Neural cell (in vitro differentiated cells): ENCODE measurements at regions not wholly inside any gene's neighbourhood (a gene's known extent, or its start where the extent isn't known, plus 50 kb on each side); places are given as distances from the start of the nearest gene placed in this dataset.

Experiments
- H2AFZ ChIP-seq: fragments of 200-600, 300-800 bp; sonication (generic), shearing (Covaris generic); 2 replicates; pipeline ENCODE4 v1.6.0; 2014; ENCODE audit warnings: low read depth, mild to moderate bottlenecking, antibody characterized with exemption, low read length, moderate library complexity
- H3F3A ChIP-seq: fragments of 200-600 bp; shearing (Covaris generic); 2 replicates; pipeline ENCODE4 v1.6.1; 2016; ENCODE audit warnings: mild to moderate bottlenecking, moderate library complexity, mixed read lengths, antibody characterized with exemption, low read length; ENCODE audit not compliant: insufficient read depth, poor library complexity, severe bottlenecking
- H3K27ac ChIP-seq: fragments of 200-600, 300-800 bp; sonication (generic), shearing (Covaris generic); 2 replicates; pipeline ENCODE4 v1.5.1; 2014; ENCODE audit warnings: mild to moderate bottlenecking, low read length, moderate library complexity
- H3K27me3 ChIP-seq: fragments of 300-800, 200-600 bp; sonication (generic), shearing (Covaris generic); 2 replicates; pipeline ENCODE4 v1.6.0; 2014; ENCODE audit warnings: mild to moderate bottlenecking, low read depth, low read length, moderate library complexity; ENCODE audit not compliant: insufficient read depth
- H3K36me3 ChIP-seq: fragments of 300-800, 200-600 bp; sonication (generic), shearing (Covaris generic); 2 replicates; pipeline ENCODE4 v1.5.1; 2014; ENCODE audit warnings: mild to moderate bottlenecking, antibody characterized with exemption, low read length, moderate library complexity; ENCODE audit not compliant: insufficient read depth
- H3K4me2 ChIP-seq: fragments of 300-800, 200-600 bp; sonication (generic), shearing (Covaris generic); 2 replicates; pipeline ENCODE4 v1.6.0; 2014; ENCODE audit warnings: mild to moderate bottlenecking, low read length
- H3K4me3 ChIP-seq: fragments of 300-800, 200-600 bp; sonication (generic), shearing (Covaris generic); 2 replicates; pipeline ENCODE4 v1.5.1; 2014; ENCODE audit warnings: mild to moderate bottlenecking, low read length, moderate library complexity
- H3K79me2 ChIP-seq: fragments of 200-600 bp; shearing (Covaris generic); replicated peaks from 2 replicates; pipeline ENCODE4 v1.6.0; 2014; ENCODE audit warnings: mild to moderate bottlenecking, low read length, moderate library complexity; ENCODE audit not compliant: insufficient read depth
- H3K9ac ChIP-seq: fragments of 300-800, 200-600 bp; sonication (generic), shearing (Covaris generic); 2 replicates; pipeline ENCODE4 v1.6.1; 2016; ENCODE audit warnings: mild to moderate bottlenecking, low read length, mixed read lengths
- H3K9me2 ChIP-seq: fragments of 200-600 bp; shearing (Covaris generic); 2 replicates; pipeline ENCODE4 v1.6.1; 2016; ENCODE audit warnings: mild to moderate bottlenecking, low read length, mixed read lengths; ENCODE audit not compliant: insufficient read depth
- H3K9me3 ChIP-seq: fragments of 200-600, 300-800 bp; sonication (generic), shearing (Covaris generic); 2 replicates; pipeline ENCODE4 v1.6.1; 2016; ENCODE audit warnings: mild to moderate bottlenecking, mixed run types, low read length, moderate library complexity, mixed read lengths
- H4K20me1 ChIP-seq: fragments of 200-600 bp; shearing (Covaris generic); 2 replicates; pipeline ENCODE4 v1.6.1; 2016; ENCODE audit warnings: mild to moderate bottlenecking, mixed run types; ENCODE audit not compliant: insufficient read depth
- EP300 ChIP-seq: fragments of 450-650 bp; conservative IDR thresholded peaks from 2 replicates; pipeline ENCODE4 v1.6.1; 2014; ENCODE audit warnings: antibody characterized with exemption, mild to moderate bottlenecking, moderate library complexity; ENCODE audit not compliant: poor library complexity, severe bottlenecking
- EZH2 ChIP-seq: fragments of 200-600, 300-800 bp; shearing (Covaris generic), sonication (generic); IDR thresholded peaks from 2 replicates; pipeline ENCODE4 v1.6.1; 2014; ENCODE audit warnings: antibody characterized with exemption, low read length, borderline replicate concordance, mild to moderate bottlenecking; ENCODE audit not compliant: insufficient read depth, poor library complexity, severe bottlenecking
- MXI1 ChIP-seq: fragments of 450-650 bp; conservative IDR thresholded peaks from 2 replicates; pipeline ENCODE4 v1.6.1; 2014; ENCODE audit warnings: antibody characterized with exemption, mild to moderate bottlenecking; ENCODE audit not compliant: poor library complexity, severe bottlenecking
- POLR2AphosphoS5 ChIP-seq: IDR thresholded peaks from 2 replicates; pipeline ENCODE4 v1.6.1; 2012
- RAD21 ChIP-seq: fragments of 450-650 bp; conservative IDR thresholded peaks from 2 replicates; pipeline ENCODE4 v1.6.1; 2014; ENCODE audit warnings: antibody characterized with exemption, mild to moderate bottlenecking, moderate library complexity
- REST ChIP-seq: IDR thresholded peaks from 2 replicates; pipeline ENCODE4 v1.6.1; 2012; ENCODE audit warnings: borderline replicate concordance
- SMC3 ChIP-seq: fragments of 450-650 bp; conservative IDR thresholded peaks from 2 replicates; pipeline ENCODE4 v1.6.1; 2014; ENCODE audit warnings: antibody characterized with exemption, mild to moderate bottlenecking, moderate library complexity; ENCODE audit not compliant: poor library complexity
- TAF1 ChIP-seq: IDR thresholded peaks from 2 replicates; pipeline ENCODE4 v1.6.1; 2012; ENCODE audit warnings: low read depth
- TF ChIP-seq, protein P1 (sequence below): fragments of 450-650 bp; IDR thresholded peaks from 2 replicates; pipeline ENCODE4 v1.5.1; 2014; ENCODE audit warnings: antibody characterized with exemption, mild to moderate bottlenecking, moderate library complexity; ENCODE audit not compliant: poor library complexity, severe bottlenecking

- Histone ChIP-seq H3F3A (no peaks in the 10 kb centered on the region), H3K27ac (no peak overlapping the region)
Observed at GRCh38 chr16:86205521-86206245, 304.6 kb upstream of the FOXF1 start.

GRCh38 chr16:86207350-86207749 is 303.0 kb upstream of the FOXF1 start:
- Histone ChIP-seq H3K9me3 (no peaks in the 10 kb centered on the region), H3K27me3 (no peaks in the 10 kb centered on the region), H4K20me1 (no peaks in the 10 kb centered on the region), H3K4me2 (no peak overlapping the region), H3F3A (no peaks in the 10 kb centered on the region), H3K9me2 (no peaks in the 10 kb centered on the region), H2AFZ (no peak overlapping the region), H3K27ac (no peak overlapping the region), H3K79me2 (no peaks in the 10 kb centered on the region), H3K36me3 (no peaks in the 10 kb centered on the region), H3K4me3 (no peak overlapping the region), H3K9ac (no peak overlapping the region)
- no peak for TF ChIP-seq EP300
- TF ChIP-seq EZH2: no peak
- TF ChIP-seq MXI1: no peak
- no peak for TF ChIP-seq REST
- no peak for TF ChIP-seq SMC3
- TF ChIP-seq POLR2AphosphoS5: no peak
- TF ChIP-seq, protein P1, sequence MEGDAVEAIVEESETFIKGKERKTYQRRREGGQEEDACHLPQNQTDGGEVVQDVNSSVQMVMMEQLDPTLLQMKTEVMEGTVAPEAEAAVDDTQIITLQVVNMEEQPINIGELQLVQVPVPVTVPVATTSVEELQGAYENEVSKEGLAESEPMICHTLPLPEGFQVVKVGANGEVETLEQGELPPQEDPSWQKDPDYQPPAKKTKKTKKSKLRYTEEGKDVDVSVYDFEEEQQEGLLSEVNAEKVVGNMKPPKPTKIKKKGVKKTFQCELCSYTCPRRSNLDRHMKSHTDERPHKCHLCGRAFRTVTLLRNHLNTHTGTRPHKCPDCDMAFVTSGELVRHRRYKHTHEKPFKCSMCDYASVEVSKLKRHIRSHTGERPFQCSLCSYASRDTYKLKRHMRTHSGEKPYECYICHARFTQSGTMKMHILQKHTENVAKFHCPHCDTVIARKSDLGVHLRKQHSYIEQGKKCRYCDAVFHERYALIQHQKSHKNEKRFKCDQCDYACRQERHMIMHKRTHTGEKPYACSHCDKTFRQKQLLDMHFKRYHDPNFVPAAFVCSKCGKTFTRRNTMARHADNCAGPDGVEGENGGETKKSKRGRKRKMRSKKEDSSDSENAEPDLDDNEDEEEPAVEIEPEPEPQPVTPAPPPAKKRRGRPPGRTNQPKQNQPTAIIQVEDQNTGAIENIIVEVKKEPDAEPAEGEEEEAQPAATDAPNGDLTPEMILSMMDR: no peak

More at GRCh38 chr16:86205521-86206245, 304.6 kb upstream of the FOXF1 start:
- H3K9ac ChIP-seq: no peak overlapping the region
- H4K20me1 ChIP-seq: no peaks in the 10 kb centered on the region
- H3K36me3 ChIP-seq: no peaks in the 10 kb centered on the region
- no peak overlapping the region for H2AFZ ChIP-seq
- H3K4me2 ChIP-seq: no peak overlapping the region
- no peaks in the 10 kb centered on the region for H3K79me2 ChIP-seq
- TF ChIP-seq RAD21 (no peak), REST (no peak), POLR2AphosphoS5 (no peak), SMC3 (no peak), TAF1 (no peak), EP300 (no peak), MXI1 (no peak), EZH2 (no peak)
- TF ChIP-seq, protein P1: no peak
- no peaks in the 10 kb centered on the region for H3K27me3 ChIP-seq
- H3K9me2 ChIP-seq: no peaks in the 10 kb centered on the region
- H3K4me3 ChIP-seq: no peak overlapping the region
- H3K9me3 ChIP-seq: no peaks in the 10 kb centered on the region
